Sigmoid colon (tissue), 4 donors: ENCODE measurements at regions not wholly inside any gene's neighbourhood (a gene's known extent, or its start where the extent isn't known, plus 50 kb on each side); places are given as distances from the start of the nearest gene placed in this dataset.
"Not testable (repeated sequence)": the region's sequence is repeated elsewhere in the genome, so short reads cannot be mapped to it uniquely, and the experiment has no call there.

Source experiments
- POLR2AphosphoS5 ChIP-seq, 4 donors: sonication (generic); formaldehyde crosslinking; IDR thresholded peaks; one replicate each; pipeline ENCODE4 v1.6.1; 2017; ENCODE audit warnings: antibody characterized with exemption in 4 of 4
- TF ChIP-seq, protein P1 (sequence below), 4 experiments: fragments of 450-650 bp in 3 of 4; fragments of 200-600 bp in 1 of 4; IDR thresholded peaks; one replicate each; pipeline ENCODE4 v1.5.1; 2016 to 2019; ENCODE audit warnings: antibody characterized with exemption in 4 of 4, mild to moderate bottlenecking in 3 of 4, moderate library complexity in 2 of 4

DNA sequence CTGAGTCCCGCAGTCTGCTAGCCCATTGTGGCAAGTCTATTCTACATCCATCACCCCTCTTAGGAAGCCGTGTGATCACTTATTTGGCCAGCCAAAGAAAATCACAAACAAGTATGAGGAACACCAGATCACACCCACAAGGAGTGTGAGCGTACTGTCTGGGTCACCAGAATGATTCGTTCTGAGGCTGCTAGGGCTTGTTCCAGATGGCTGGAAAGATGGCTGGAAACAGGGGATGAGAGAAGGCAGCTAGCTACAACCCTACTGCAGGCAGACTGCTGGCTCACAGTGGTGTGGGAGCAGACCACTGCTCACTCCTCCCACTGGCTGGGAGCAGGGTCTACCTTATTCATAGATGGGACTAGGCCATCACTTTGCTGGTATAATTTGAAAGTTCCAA is 97.4 kb downstream of the TRIM69 start:
- TF ChIP-seq, protein P1, sequence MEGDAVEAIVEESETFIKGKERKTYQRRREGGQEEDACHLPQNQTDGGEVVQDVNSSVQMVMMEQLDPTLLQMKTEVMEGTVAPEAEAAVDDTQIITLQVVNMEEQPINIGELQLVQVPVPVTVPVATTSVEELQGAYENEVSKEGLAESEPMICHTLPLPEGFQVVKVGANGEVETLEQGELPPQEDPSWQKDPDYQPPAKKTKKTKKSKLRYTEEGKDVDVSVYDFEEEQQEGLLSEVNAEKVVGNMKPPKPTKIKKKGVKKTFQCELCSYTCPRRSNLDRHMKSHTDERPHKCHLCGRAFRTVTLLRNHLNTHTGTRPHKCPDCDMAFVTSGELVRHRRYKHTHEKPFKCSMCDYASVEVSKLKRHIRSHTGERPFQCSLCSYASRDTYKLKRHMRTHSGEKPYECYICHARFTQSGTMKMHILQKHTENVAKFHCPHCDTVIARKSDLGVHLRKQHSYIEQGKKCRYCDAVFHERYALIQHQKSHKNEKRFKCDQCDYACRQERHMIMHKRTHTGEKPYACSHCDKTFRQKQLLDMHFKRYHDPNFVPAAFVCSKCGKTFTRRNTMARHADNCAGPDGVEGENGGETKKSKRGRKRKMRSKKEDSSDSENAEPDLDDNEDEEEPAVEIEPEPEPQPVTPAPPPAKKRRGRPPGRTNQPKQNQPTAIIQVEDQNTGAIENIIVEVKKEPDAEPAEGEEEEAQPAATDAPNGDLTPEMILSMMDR (IDR thresholded peaks at IDR 0.05) = not testable (repeated sequence)
- not testable (repeated sequence) for TF ChIP-seq POLR2AphosphoS5 (IDR thresholded peaks at IDR 0.05)
